Thoracic aorta (tissue), 2 donors: ENCODE measurements at regions not wholly inside any gene's neighbourhood (a gene's known extent, or its start where the extent isn't known, plus 50 kb on each side); places are given as distances from the start of the nearest gene placed in this dataset.
"Not testable (repeated sequence)": the region's sequence is repeated elsewhere in the genome, so short reads cannot be mapped to it uniquely, and the experiment has no call there.

Experiments used
- ATAC-seq: fragments of 150-250 bp; one replicate; pipeline ENCODE4 v1.8.0; 2017; ENCODE audit warnings: low read depth; ENCODE audit not compliant: insufficient number of reproducible peaks, low FRiP score
- DNase-seq: peaks from one replicate; pipeline ENCODE4 v3.0.0-alpha.2; 2020; ENCODE audit warnings: low spot score
- H3K27ac ChIP-seq, 2 donors: fragments of 200-600 bp; sonication (generic); 1 replicate in 1 of 2; 2 replicates in 1 of 2; pipeline ENCODE4 v1.5.1; 2016; ENCODE audit warnings: mild to moderate bottlenecking in 2 of 2, moderate library complexity in 2 of 2
- H3K27me3 ChIP-seq: fragments of 200-600 bp; sonication (generic); replicated peaks from 2 replicates; pipeline ENCODE4 v1.6.0; 2016; ENCODE audit warnings: mild to moderate bottlenecking; ENCODE audit not compliant: insufficient read depth
- H3K36me3 ChIP-seq: fragments of 200-600 bp; sonication (generic); one replicate; pipeline ENCODE4 v1.5.1; 2016
- H3K4me1 ChIP-seq, 2 donors: fragments of 200-600 bp; sonication (generic); 1 replicate in 1 of 2; 2 replicates in 1 of 2; pipeline versions ENCODE4 v1.5.1 to v1.6.0; 2016; ENCODE audit warnings: low read depth in 2 of 2, mild to moderate bottlenecking in 1 of 2; ENCODE audit not compliant: control insufficient read depth in 1 of 2
- H3K4me3 ChIP-seq: fragments of 200-600 bp; sonication (generic); 2 replicates; pipeline ENCODE4 v1.5.1; 2016; ENCODE audit warnings: mild to moderate bottlenecking
- H3K9me3 ChIP-seq: fragments of 200-600 bp; sonication (generic); 2 replicates; pipeline ENCODE4 v1.5.1; 2016
- CTCF ChIP-seq: fragments of 200-600 bp; sonication (generic); IDR thresholded peaks from one replicate; pipeline ENCODE4 v1.5.1; 2019; ENCODE audit warnings: antibody characterized with exemption

GRCh38 chr10:130352291-130352645 is 216.1 kb downstream of the GLRX3 start:
- Histone ChIP-seq H3K27ac (no peak overlapping the region), H3K4me1 (no peaks in the 10 kb centered on the region), H3K36me3 (no peaks in the 10 kb centered on the region), H3K4me3 (no peak overlapping the region), H3K27me3 (no peaks in the 10 kb centered on the region), H3K9me3 (no peaks in the 10 kb centered on the region)
- no peak for TF ChIP-seq CTCF
- no peak for DNase-seq
- no peak for ATAC-seq

GRCh38 chr10:130353928-130354572 is 217.9 kb downstream of the GLRX3 start:
- DNase-seq: no peak
- H3K36me3 ChIP-seq: no peaks in the 10 kb centered on the region
- no peak for ATAC-seq
- no peak for TF ChIP-seq CTCF
- H3K27ac ChIP-seq: no peak overlapping the region
- no peaks in the 10 kb centered on the region for H3K27me3 ChIP-seq
- H3K4me3 ChIP-seq: no peak overlapping the region
- H3K9me3 ChIP-seq: no peaks in the 10 kb centered on the region
- H3K4me1 ChIP-seq: no peaks in the 10 kb centered on the region

- ATAC-seq: no peak
- no peak for TF ChIP-seq CTCF
- Histone ChIP-seq H3K4me1 (no peaks in the 10 kb centered on the region), H3K4me3 (no peak overlapping the region), H3K9me3 (no peaks in the 10 kb centered on the region), H3K27me3 (no peaks in the 10 kb centered on the region), H3K27ac (no peak overlapping the region), H3K36me3 (no peaks in the 10 kb centered on the region)
- DNase-seq: no peak
Measured at GRCh38 chr10:130354573-130354954, 218.4 kb downstream of the GLRX3 start.

- TF ChIP-seq CTCF: no peak
- Histone ChIP-seq H3K4me1 (no peaks in the 10 kb centered on the region), H3K27ac (no peak overlapping the region), H3K27me3 (no peaks in the 10 kb centered on the region), H3K36me3 (no peaks in the 10 kb centered on the region), H3K4me3 (no peak overlapping the region), H3K9me3 (no peaks in the 10 kb centered on the region)
- no peak for ATAC-seq
- no peak for DNase-seq
Measured at GRCh38 chr10:130354976-130355795, 219.0 kb downstream of the GLRX3 start.

- not testable (repeated sequence) for H3K36me3 ChIP-seq, ATAC-seq, H3K27ac ChIP-seq, H3K4me1 ChIP-seq, H3K4me3 ChIP-seq, DNase-seq, H3K9me3 ChIP-seq, H3K27me3 ChIP-seq
Measured at GRCh38 chr10:130356429-130356828, 220.2 kb downstream of the GLRX3 start.
